Endothelial cell of umbilical vein (primary cell): ENCODE measurements at regions not wholly inside any gene's neighbourhood (a gene's known extent, or its start where the extent isn't known, plus 50 kb on each side); places are given as distances from the start of the nearest gene placed in this dataset.

ENCODE experiments used
- BruUV-seq: library from RNA; stranded (reverse); fragments of 400-500 nt; replicated peaks from 2 replicates; lab custom pipeline; 2021; lab: Mats Ljungman, UMichigan
- CTCF ChIA-PET: fragments of 300-600, 350-600 bp; sonication (Branson Sonifier 250); formaldehyde crosslinking; loops from one replicate; lab custom pipeline; 2021; ENCODE audit warnings: antibody characterized with exemption, inconsistent platforms; lab: Charles Lee
- POLR2A ChIA-PET: fragments of 300-600, 350-600 bp; sonication (Branson Sonifier 250); formaldehyde crosslinking; loops from one replicate; lab custom pipeline; 2021; ENCODE audit warnings: antibody characterized with exemption, inconsistent platforms; lab: Charles Lee
- DNase-seq: peaks from one replicate; pipeline ENCODE4 v3.0.0-alpha.2; 2011; ENCODE audit warnings: low read depth, low spot score
- FAIRE-seq: peaks from 2 replicates; lab custom pipeline; 2011; peaks lifted over from hg19 to GRCh38; lab: Jason Lieb, UNC
- H2AFZ ChIP-seq: 2 replicates; pipeline ENCODE4 v1.6.0; 2012; ENCODE audit warnings: low read depth, low read length, control low read depth, inconsistent platforms
- H3K27ac ChIP-seq: 2 replicates; pipeline ENCODE4 v1.5.1; 2011; ENCODE audit warnings: low read depth, mild to moderate bottlenecking, control low read depth, low read length, moderate library complexity; ENCODE audit not compliant: insufficient read depth
- H3K27me3 ChIP-seq, 2 experiments: 2 replicates each; pipeline versions ENCODE4 v1.6.0 to v1.6.1; 2011; ENCODE audit warnings: low read length in 2 of 2, mixed read lengths in 1 of 2; ENCODE audit not compliant: control insufficient read depth in 2 of 2, insufficient read depth in 2 of 2
- H3K36me3 ChIP-seq, 2 experiments: 2 replicates in 1 of 2; 3 replicates in 1 of 2; pipeline ENCODE4 v1.5.1; 2011; ENCODE audit warnings: low read length in 2 of 2, mild to moderate bottlenecking in 1 of 2, moderate library complexity in 1 of 2; ENCODE audit not compliant: control insufficient read depth in 2 of 2, insufficient read depth in 2 of 2; ENCODE audit errors: extremely low read depth in 1 of 2
- H3K4me1 ChIP-seq: 3 replicates; pipeline ENCODE4 v1.5.1; 2011; ENCODE audit warnings: mild to moderate bottlenecking, low read length; ENCODE audit not compliant: control insufficient read depth, insufficient read depth; ENCODE audit errors: extremely low read depth
- H3K4me2 ChIP-seq: 2 replicates; pipeline ENCODE4 v1.6.1; 2011; ENCODE audit warnings: low read length, control low read depth, mixed read lengths; ENCODE audit not compliant: insufficient read depth
- H3K4me3 ChIP-seq, 3 experiments: fragments of 200-600 bp in 1 of 3; sonication (generic), shearing (Covaris generic) in 1 of 3; replicated peaks in 1 of 3; 2 replicates each; pipeline ENCODE4 v1.5.1; 2011 to 2016; ENCODE audit warnings: control low read depth in 3 of 3, low read length in 3 of 3, mild to moderate bottlenecking in 2 of 3, inconsistent platforms in 1 of 3, low read depth in 1 of 3, moderate library complexity in 1 of 3; ENCODE audit not compliant: insufficient read depth in 1 of 3
- H3K79me2 ChIP-seq: 2 replicates; pipeline ENCODE4 v1.6.0; 2012; ENCODE audit warnings: low read length, inconsistent platforms; ENCODE audit not compliant: control insufficient read depth, insufficient read depth
- H3K9ac ChIP-seq: replicated peaks from 2 replicates; pipeline ENCODE3; 2011; ENCODE audit warnings: low read length, control low read depth; ENCODE audit not compliant: insufficient read depth; ENCODE audit errors: extremely low read depth
- H3K9me1 ChIP-seq: replicated peaks from 3 replicates; pipeline ENCODE4 v1.6.0; 2011; ENCODE audit warnings: mild to moderate bottlenecking, low read length; ENCODE audit not compliant: control insufficient read depth, insufficient read depth; ENCODE audit errors: extremely low read depth
- H3K9me3 ChIP-seq: replicated peaks from 2 replicates; pipeline ENCODE4 v1.5.1; 2012; ENCODE audit warnings: low read length, inconsistent platforms; ENCODE audit not compliant: control insufficient read depth, insufficient read depth
- H4K20me1 ChIP-seq: replicated peaks from 2 replicates; pipeline ENCODE3; 2011; ENCODE audit warnings: mild to moderate bottlenecking, low read length; ENCODE audit not compliant: control insufficient read depth, insufficient read depth; ENCODE audit errors: extremely low read depth
- CTCF ChIP-seq, 2 donors: IDR thresholded peaks; 1 replicate in 1 of 2; 2 replicates in 1 of 2; pipeline ENCODE4 v1.5.1; 2011; ENCODE audit warnings: low read length in 2 of 2, mild to moderate bottlenecking in 2 of 2, moderate library complexity in 2 of 2, control low read depth in 1 of 2, inconsistent platforms in 1 of 2, low read depth in 1 of 2; ENCODE audit not compliant: insufficient read depth in 1 of 2; ENCODE audit errors: extremely low read depth in 1 of 2
- EZH2 ChIP-seq: IDR thresholded peaks from 2 replicates; pipeline ENCODE4 v1.6.1; 2012; ENCODE audit warnings: borderline replicate concordance, low read depth, mild to moderate bottlenecking, moderate library complexity, low read length, inconsistent platforms; ENCODE audit not compliant: severe bottlenecking
- FOS ChIP-seq: IDR thresholded peaks from 2 replicates; pipeline ENCODE4 v1.6.1; 2011; ENCODE audit warnings: mild to moderate bottlenecking, low read length, moderate library complexity, borderline replicate concordance; ENCODE audit not compliant: insufficient read depth
- GATA2 ChIP-seq: IDR thresholded peaks from 2 replicates; pipeline ENCODE4 v1.7.0; 2011; ENCODE audit warnings: low read depth, mild to moderate bottlenecking, moderate library complexity, mixed read lengths, low read length; ENCODE audit not compliant: insufficient read length, insufficient read depth
- JUN ChIP-seq: IDR thresholded peaks from 2 replicates; pipeline ENCODE4 v1.6.1; 2011; ENCODE audit warnings: borderline replicate concordance, low read depth; ENCODE audit not compliant: insufficient read length, insufficient read depth
- MAX ChIP-seq: IDR thresholded peaks from 2 replicates; pipeline ENCODE4 v1.6.1; 2011; ENCODE audit not compliant: insufficient read depth, insufficient read length
- MYC ChIP-seq: IDR thresholded peaks from one replicate; pipeline ENCODE4 v1.6.1; 2011; ENCODE audit warnings: mild to moderate bottlenecking, low read depth, low read length
- POLR2A ChIP-seq: IDR thresholded peaks from 2 replicates; pipeline ENCODE4 v1.6.1; 2012; ENCODE audit warnings: low read depth, mild to moderate bottlenecking, control low read depth, low read length
- POLR2AphosphoS5 ChIP-seq: IDR thresholded peaks from 2 replicates; pipeline ENCODE4 v1.6.1; 2012; ENCODE audit warnings: low read depth, mild to moderate bottlenecking, control low read depth, low read length, moderate library complexity; ENCODE audit not compliant: insufficient read depth
- dilution Hi-C: fragments of 300-500 bp; cut with MboI; formaldehyde crosslinking; loops from one replicate; pipeline ENCODE4 v1.15.0; 2019; ENCODE audit warnings: low sequenced_read_pairs; ENCODE audit not compliant: extremely low pct_ligation_motif_present
- intact Hi-C: fragments of 100-400 bp; cut with micrococcal nuclease; formaldehyde crosslinking; loops from one replicate; pipeline ENCODE4 v1.10.0; 2022

- POLR2A ChIA-PET: no interaction called here
- DNase-seq: no peak
- dilution Hi-C loops: no loop called here
These were observed 1195.9 kb upstream of the MAP3K7 start for GRCh38 chr6:91782802-91783201.

More at GRCh38 chr6:91782802-91783201, 1195.9 kb upstream of the MAP3K7 start:
- no peak for FAIRE-seq
- Histone ChIP-seq H3K9me3 (no peaks in the 10 kb centered on the region), H3K9me1 (no peaks in the 10 kb centered on the region), H3K4me3 (no peak overlapping the region), H3K4me1 (no peaks in the 10 kb centered on the region), H2AFZ (no peak overlapping the region), H3K4me2 (no peak overlapping the region), H3K36me3 (no peaks in the 10 kb centered on the region), H3K79me2 (no peaks in the 10 kb centered on the region), H3K27me3 (no peaks in the 10 kb centered on the region), H3K27ac (no peak overlapping the region), H3K9ac (no peak overlapping the region), H4K20me1 (no peaks in the 10 kb centered on the region)
- intact Hi-C loops: no loop called here
- BruUV-seq: no TSS peak
- CTCF ChIA-PET: no interaction called here
- TF ChIP-seq MYC (no peak), MAX (no peak), FOS (no peak), POLR2AphosphoS5 (no peak), JUN (no peak), EZH2 (no peak), CTCF (IDR thresholded peaks at IDR 0.05; ENCODE audit: extremely low read depth in 1 of 2, insufficient read depth in 1 of 2, low read depth in 1 of 2, low read length in 2 of 2) (no peak), GATA2 (no peak), POLR2A (no peak)
